IMR-90 (cell line): ENCODE measurements at regions not wholly inside any gene's neighbourhood (a gene's known extent, or its start where the extent isn't known, plus 50 kb on each side); places are given as distances from the start of the nearest gene placed in this dataset.

Experiments used
- ATAC-seq: fragments of 200-7000 bp; cut with Tn5 transposase; 2 replicates; pipeline ENCODE4 v1.9.1; 2020; ENCODE audit warnings: low read depth, mild to moderate bottlenecking, moderate library complexity
- BruUV-seq: library from RNA; stranded (reverse); fragments of 400-500 nt; replicated peaks from 2 replicates; lab custom pipeline; 2021; lab: Mats Ljungman, UMichigan
- CTCF ChIA-PET: fragments of 300-600 bp; formaldehyde crosslinking; extraction: SDS; loops from one replicate; lab custom pipeline; 2021; ENCODE audit warnings: antibody characterized with exemption; lab: Yijun Ruan, JAX
- POLR2A ChIA-PET: fragments of 300-600 bp; sonication (Branson Sonifier 250); formaldehyde crosslinking; loops from one replicate; lab custom pipeline; 2022; ENCODE audit warnings: antibody characterized with exemption; ENCODE audit not compliant: unreplicated experiment; lab: Charles Lee
- DNase-seq: peaks from one replicate; pipeline ENCODE4 v3.0.0; 2013
- H2AFZ ChIP-seq: replicated peaks from 2 replicates; pipeline ENCODE3; 2013; ENCODE audit warnings: low read length, mild to moderate bottlenecking; ENCODE audit not compliant: poor library complexity
- H2AK5ac ChIP-seq: 2 replicates; pipeline ENCODE4 v1.6.1; 2013; ENCODE audit warnings: low read depth, low read length, inconsistent platforms
- H2AK9ac ChIP-seq: replicated peaks from 2 replicates; pipeline ENCODE3; 2013; ENCODE audit warnings: mild to moderate bottlenecking, low read depth, low read length, moderate library complexity; ENCODE audit not compliant: poor library complexity
- H2BK120ac ChIP-seq: 2 replicates; pipeline ENCODE4 v1.6.1; 2013; ENCODE audit warnings: low read depth, low read length, inconsistent platforms
- H2BK15ac ChIP-seq: 3 replicates; pipeline ENCODE4 v1.6.1; 2013; ENCODE audit warnings: low read depth, low read length, inconsistent platforms
- H2BK20ac ChIP-seq: 2 replicates; pipeline ENCODE4 v1.6.1; 2013; ENCODE audit warnings: low read depth, mild to moderate bottlenecking, inconsistent platforms, low read length, moderate library complexity
- H2BK5ac ChIP-seq: 2 replicates; pipeline ENCODE4 v1.6.1; 2013; ENCODE audit warnings: mild to moderate bottlenecking, low read depth, low read length, inconsistent platforms; ENCODE audit not compliant: poor library complexity, severe bottlenecking
- H3K14ac ChIP-seq: replicated peaks from 2 replicates; pipeline ENCODE4 v1.6.1; 2013; ENCODE audit warnings: low read depth, low read length, inconsistent platforms
- H3K18ac ChIP-seq: 2 replicates; pipeline ENCODE4 v1.6.1; 2013; ENCODE audit warnings: low read depth, low read length, control low read depth
- H3K23ac ChIP-seq: 2 replicates; pipeline ENCODE4 v1.6.1; 2013; ENCODE audit warnings: low read depth, low read length, inconsistent platforms
- H3K27ac ChIP-seq: 2 replicates; pipeline ENCODE4 v1.5.1; 2013; ENCODE audit warnings: mild to moderate bottlenecking, control low read depth, low read length; ENCODE audit not compliant: insufficient read depth
- H3K27me3 ChIP-seq: 2 replicates; pipeline ENCODE4 v1.6.1; 2013; ENCODE audit warnings: low read length; ENCODE audit not compliant: control insufficient read depth, insufficient read depth
- H3K36me3 ChIP-seq: 2 replicates; pipeline ENCODE4 v1.6.1; 2013; ENCODE audit warnings: low read length, mixed read lengths; ENCODE audit not compliant: control insufficient read depth, insufficient read depth
- H3K4ac ChIP-seq: 2 replicates; pipeline ENCODE4 v1.6.1; 2013; ENCODE audit warnings: low read depth, low read length, inconsistent platforms
- H3K4me1 ChIP-seq: 2 replicates; pipeline ENCODE4 v1.6.1; 2013; ENCODE audit warnings: low read length, mixed read lengths; ENCODE audit not compliant: control insufficient read depth, insufficient read depth
- H3K4me2 ChIP-seq: 2 replicates; pipeline ENCODE4 v1.6.1; 2013; ENCODE audit warnings: low read depth, mild to moderate bottlenecking, control low read depth, low read length, moderate library complexity
- H3K4me3 ChIP-seq: 2 replicates; pipeline ENCODE4 v1.5.1; 2013; ENCODE audit warnings: low read depth, mild to moderate bottlenecking, control low read depth, low read length, moderate library complexity; ENCODE audit not compliant: insufficient read depth
- H3K56ac ChIP-seq: 2 replicates; pipeline ENCODE4 v1.6.1; 2013; ENCODE audit warnings: low read length, inconsistent platforms; ENCODE audit not compliant: insufficient read depth; ENCODE audit errors: extremely low read depth
- H3K79me1 ChIP-seq, 2 experiments: 2 replicates each; pipeline ENCODE4 v1.6.1; 2013; ENCODE audit warnings: low read length in 2 of 2, inconsistent platforms in 1 of 2, low read depth in 1 of 2
- H3K9ac ChIP-seq: 2 replicates; pipeline ENCODE4 v1.6.1; 2013; ENCODE audit warnings: low read depth, low read length, control low read depth
- H3K9me1 ChIP-seq: 2 replicates; pipeline ENCODE4 v1.6.1; 2013; ENCODE audit warnings: low read length, inconsistent platforms; ENCODE audit not compliant: insufficient read depth
- H3K9me3 ChIP-seq: 2 replicates; pipeline ENCODE4 v1.6.1; 2013; ENCODE audit warnings: low read length; ENCODE audit not compliant: control insufficient read depth, insufficient read depth
- H4K20me1 ChIP-seq: 2 replicates; pipeline ENCODE4 v1.6.1; 2013; ENCODE audit warnings: low read length, inconsistent platforms; ENCODE audit not compliant: insufficient read depth
- H4K5ac ChIP-seq: 2 replicates; pipeline ENCODE4 v1.6.1; 2013; ENCODE audit warnings: mild to moderate bottlenecking, low read depth, low read length, control low read depth
- H4K8ac ChIP-seq, 2 experiments: 2 replicates each; pipeline ENCODE4 v1.6.1; 2013; ENCODE audit warnings: low read depth in 2 of 2, low read length in 2 of 2, control low read depth in 1 of 2, inconsistent platforms in 1 of 2
- H4K91ac ChIP-seq: 2 replicates; pipeline ENCODE4 v1.6.1; 2013; ENCODE audit warnings: low read depth, low read length, inconsistent platforms; ENCODE audit not compliant: insufficient read depth
- BHLHE40 ChIP-seq: fragments of 150-350 bp; IDR thresholded peaks from 2 replicates; pipeline ENCODE4 v1.6.1; 2016; ENCODE audit warnings: mild to moderate bottlenecking, low read depth, low read length
- CEBPB ChIP-seq: IDR thresholded peaks from 2 replicates; pipeline ENCODE4 v1.6.1; 2012; ENCODE audit warnings: low read depth, low read length, improper control_type of control experiment
- CHD1 ChIP-seq: IDR thresholded peaks from 2 replicates; pipeline ENCODE4 v1.6.1; 2012; ENCODE audit warnings: low read depth, low read length, improper control_type of control experiment
- FOS ChIP-seq: fragments of 150-350 bp; IDR thresholded peaks from 2 replicates; pipeline ENCODE4 v1.6.1; 2016; ENCODE audit warnings: low read depth, low read length
- MAFK ChIP-seq: IDR thresholded peaks from 2 replicates; pipeline ENCODE4 v1.6.1; 2012; ENCODE audit warnings: low read depth, low read length, improper control_type of control experiment
- MAZ ChIP-seq: IDR thresholded peaks from 2 replicates; pipeline ENCODE4 v1.6.1; 2012; ENCODE audit warnings: low read depth, mild to moderate bottlenecking, low read length, improper control_type of control experiment, moderate library complexity, borderline replicate concordance
- MXI1 ChIP-seq: IDR thresholded peaks from 2 replicates; pipeline ENCODE4 v1.6.1; 2012; ENCODE audit warnings: low read depth, mild to moderate bottlenecking, low read length, moderate library complexity, borderline replicate concordance
- NFE2L2 ChIP-seq: fragments of 150-350 bp; IDR thresholded peaks from 2 replicates; pipeline ENCODE4 v1.6.1; 2016; ENCODE audit warnings: low read depth, mild to moderate bottlenecking, low read length
- POLR2A ChIP-seq: IDR thresholded peaks from 2 replicates; pipeline ENCODE4 v1.6.1; 2012; ENCODE audit warnings: mild to moderate bottlenecking, low read depth, low read length
- RAD21 ChIP-seq: IDR thresholded peaks from 2 replicates; pipeline ENCODE4 v1.6.1; 2012; ENCODE audit warnings: low read length, improper control_type of control experiment
- RCOR1 ChIP-seq: IDR thresholded peaks from 2 replicates; pipeline ENCODE4 v1.6.1; 2012; ENCODE audit warnings: mild to moderate bottlenecking, low read length, improper control_type of control experiment; ENCODE audit not compliant: insufficient replicate concordance
- RFX5 ChIP-seq: IDR thresholded peaks from 2 replicates; pipeline ENCODE4 v1.8.0; 2012; ENCODE audit warnings: low read depth, mild to moderate bottlenecking, low read length, moderate library complexity
- SMC3 ChIP-seq: fragments of 150-350 bp; IDR thresholded peaks from 2 replicates; pipeline ENCODE4 v1.6.1; 2016; ENCODE audit warnings: low read depth, mild to moderate bottlenecking, antibody characterized with exemption, low read length, moderate library complexity
- WGBS, 2 experiments: methylation state at CpG; one replicate each; pipeline versions ENCODE4 v1.1.5 to v1.1.7; 2013; ENCODE audit warnings: missing lambda C conversion rate in 2 of 2; ENCODE audit not compliant: insufficient read length in 1 of 2; ENCODE audit errors: extremely low coverage in 2 of 2; 5-methylcytosine and 5-hydroxymethylcytosine counted together
- dilution Hi-C: fragments of 300-500 bp; cut with HindIII; formaldehyde crosslinking; loops from one replicate; pipeline ENCODE4 v1.14.3; 2018; ENCODE audit warnings: low sequenced_read_pairs; ENCODE audit not compliant: unreplicated experiment
- in situ Hi-C: fragments of 300-500 bp; cut with MboI; formaldehyde crosslinking; loops from 3 replicates; pipeline ENCODE4 v1.14.3; 2019; ENCODE audit warnings: low sequenced_read_pairs, inconsistent platforms, mixed read lengths
- intact Hi-C: fragments of 100-400 bp; cut with micrococcal nuclease; formaldehyde crosslinking; loops from 2 replicates; pipeline ENCODE4 v1.10.0; 2022
- TF ChIP-seq, protein P1 (sequence below): fragments of 150-350 bp; IDR thresholded peaks from 2 replicates; pipeline ENCODE4 v1.6.1; 2016; ENCODE audit warnings: low read depth, mild to moderate bottlenecking, low read length, moderate library complexity, borderline replicate concordance
- TF ChIP-seq, protein P2 (sequence below): fragments of 150-350 bp; IDR thresholded peaks from 2 replicates; pipeline ENCODE4 v1.6.1; 2017; ENCODE audit warnings: mild to moderate bottlenecking, antibody characterized with exemption, low read length, low read depth
- TF ChIP-seq, protein P3 (sequence below): conservative IDR thresholded peaks from 2 replicates; pipeline ENCODE4 v1.5.1; 2012; ENCODE audit warnings: mild to moderate bottlenecking, low read depth, low read length, improper control_type of control experiment

DNA sequence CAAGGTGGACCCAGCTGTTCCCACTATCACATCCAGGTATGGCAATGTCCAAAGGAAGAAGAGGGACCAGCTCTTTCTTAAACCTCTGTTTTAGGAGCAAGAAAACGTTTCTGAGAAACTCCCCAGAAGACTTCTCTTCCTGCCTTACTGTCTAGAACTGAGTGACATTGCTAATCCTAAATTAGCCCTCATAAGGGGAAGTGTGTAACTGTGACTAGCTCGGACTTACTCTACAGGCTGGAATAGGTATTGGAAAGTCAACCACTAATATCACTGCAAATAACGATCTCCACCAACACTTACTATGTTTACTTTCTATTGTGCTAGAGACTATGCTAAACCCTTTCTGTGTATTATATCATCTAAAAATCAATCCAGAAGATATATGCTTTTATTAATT, 49.9 kb upstream of the RELN start:
- dilution Hi-C loops: no loop called here
- Histone ChIP-seq H2BK20ac (no peak overlapping the region), H3K4ac (no peak overlapping the region), H3K14ac (no peak overlapping the region), H2AFZ (no peak overlapping the region), H3K18ac (no peak overlapping the region), H4K20me1 (no peaks in the 10 kb centered on the region), H3K56ac (no peak overlapping the region), H4K91ac (no peak overlapping the region), H4K5ac (no peak overlapping the region), H3K4me1 (no peaks in the 10 kb centered on the region), H3K36me3 (no peaks in the 10 kb centered on the region), H3K4me2 (no peak overlapping the region), H2BK5ac (no peak overlapping the region), H3K27me3 (no peaks in the 10 kb centered on the region), H2BK15ac (no peak overlapping the region), H3K9me1 (no peaks in the 10 kb centered on the region), H3K9ac (no peak overlapping the region), H2AK9ac (no peak overlapping the region), H3K79me1 (no peaks in the 10 kb centered on the region), H2BK120ac (no peak overlapping the region), H3K9me3 (0 out of 2 replicates have a peak, but pooled peaks cover 2% of the 10 kb centered on the region), H2AK5ac (no peak overlapping the region), H3K4me3 (no peak overlapping the region), H3K27ac (no peak overlapping the region), H3K23ac (no peak overlapping the region), H4K8ac (no peak overlapping the region)
- TF ChIP-seq, protein P1, sequence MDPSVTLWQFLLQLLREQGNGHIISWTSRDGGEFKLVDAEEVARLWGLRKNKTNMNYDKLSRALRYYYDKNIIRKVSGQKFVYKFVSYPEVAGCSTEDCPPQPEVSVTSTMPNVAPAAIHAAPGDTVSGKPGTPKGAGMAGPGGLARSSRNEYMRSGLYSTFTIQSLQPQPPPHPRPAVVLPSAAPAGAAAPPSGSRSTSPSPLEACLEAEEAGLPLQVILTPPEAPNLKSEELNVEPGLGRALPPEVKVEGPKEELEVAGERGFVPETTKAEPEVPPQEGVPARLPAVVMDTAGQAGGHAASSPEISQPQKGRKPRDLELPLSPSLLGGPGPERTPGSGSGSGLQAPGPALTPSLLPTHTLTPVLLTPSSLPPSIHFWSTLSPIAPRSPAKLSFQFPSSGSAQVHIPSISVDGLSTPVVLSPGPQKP: no peak
- TF ChIP-seq, protein P2, sequence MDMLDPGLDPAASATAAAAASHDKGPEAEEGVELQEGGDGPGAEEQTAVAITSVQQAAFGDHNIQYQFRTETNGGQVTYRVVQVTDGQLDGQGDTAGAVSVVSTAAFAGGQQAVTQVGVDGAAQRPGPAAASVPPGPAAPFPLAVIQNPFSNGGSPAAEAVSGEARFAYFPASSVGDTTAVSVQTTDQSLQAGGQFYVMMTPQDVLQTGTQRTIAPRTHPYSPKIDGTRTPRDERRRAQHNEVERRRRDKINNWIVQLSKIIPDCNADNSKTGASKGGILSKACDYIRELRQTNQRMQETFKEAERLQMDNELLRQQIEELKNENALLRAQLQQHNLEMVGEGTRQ: no peak
- TF ChIP-seq, protein P3, sequence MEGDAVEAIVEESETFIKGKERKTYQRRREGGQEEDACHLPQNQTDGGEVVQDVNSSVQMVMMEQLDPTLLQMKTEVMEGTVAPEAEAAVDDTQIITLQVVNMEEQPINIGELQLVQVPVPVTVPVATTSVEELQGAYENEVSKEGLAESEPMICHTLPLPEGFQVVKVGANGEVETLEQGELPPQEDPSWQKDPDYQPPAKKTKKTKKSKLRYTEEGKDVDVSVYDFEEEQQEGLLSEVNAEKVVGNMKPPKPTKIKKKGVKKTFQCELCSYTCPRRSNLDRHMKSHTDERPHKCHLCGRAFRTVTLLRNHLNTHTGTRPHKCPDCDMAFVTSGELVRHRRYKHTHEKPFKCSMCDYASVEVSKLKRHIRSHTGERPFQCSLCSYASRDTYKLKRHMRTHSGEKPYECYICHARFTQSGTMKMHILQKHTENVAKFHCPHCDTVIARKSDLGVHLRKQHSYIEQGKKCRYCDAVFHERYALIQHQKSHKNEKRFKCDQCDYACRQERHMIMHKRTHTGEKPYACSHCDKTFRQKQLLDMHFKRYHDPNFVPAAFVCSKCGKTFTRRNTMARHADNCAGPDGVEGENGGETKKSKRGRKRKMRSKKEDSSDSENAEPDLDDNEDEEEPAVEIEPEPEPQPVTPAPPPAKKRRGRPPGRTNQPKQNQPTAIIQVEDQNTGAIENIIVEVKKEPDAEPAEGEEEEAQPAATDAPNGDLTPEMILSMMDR: no peak
- no peak for TF ChIP-seq POLR2A
- no peak for TF ChIP-seq BHLHE40
- TF ChIP-seq MXI1: no peak
- no peak for TF ChIP-seq FOS
- TF ChIP-seq RCOR1: no peak
- no peak for TF ChIP-seq RAD21
- no peak for TF ChIP-seq RFX5
- TF ChIP-seq CEBPB: no peak
- no peak for TF ChIP-seq SMC3
- no peak for TF ChIP-seq NFE2L2
- no peak for TF ChIP-seq CHD1
- TF ChIP-seq MAZ: no peak
- no peak for TF ChIP-seq MAFK
- intact Hi-C loops: no loop called here
- DNase-seq (no peak), ATAC-seq (no peak)
- no TSS peak for BruUV-seq
- CTCF ChIA-PET: no interaction called here
- POLR2A ChIA-PET: no interaction called here
- in situ Hi-C loops: no loop called here
- no CpG with 5 or more reads among the region's 3 CpGs for WGBS, 2 experiments
